MM.1S (cell line): ENCODE measurements at regions not wholly inside any gene's neighbourhood (a gene's known extent, or its start where the extent isn't known, plus 50 kb on each side); places are given as distances from the start of the nearest gene placed in this dataset.

Source experiments
- DNase-seq: peaks from one replicate; pipeline ENCODE4 v3.0.0-alpha.2; 2015
- H2AFZ ChIP-seq: fragments of 300-600 bp; sonication (generic); 2 replicates; pipeline ENCODE4 v1.6.0; 2016; ENCODE audit warnings: antibody characterized with exemption, low read length
- H3F3A ChIP-seq: fragments of 300-600 bp; sonication (generic); 2 replicates; pipeline ENCODE4 v1.6.1; 2016; ENCODE audit warnings: mild to moderate bottlenecking, antibody characterized with exemption, low read length, moderate library complexity, mixed read lengths; ENCODE audit not compliant: insufficient read depth
- H3K27ac ChIP-seq: fragments of 300-600 bp; sonication (generic); 2 replicates; pipeline ENCODE4 v1.5.1; 2016; ENCODE audit warnings: mild to moderate bottlenecking, low read length
- H3K27me3 ChIP-seq: fragments of 300-600 bp; sonication (generic); replicated peaks from 2 replicates; pipeline ENCODE4 v1.6.0; 2016; ENCODE audit warnings: low read length; ENCODE audit not compliant: insufficient read depth
- H3K36me3 ChIP-seq: fragments of 300-600 bp; sonication (generic); replicated peaks from 2 replicates; pipeline ENCODE4 v1.6.1; 2016; ENCODE audit warnings: mild to moderate bottlenecking, low read length, mixed read lengths; ENCODE audit not compliant: insufficient read depth
- H3K4me1 ChIP-seq: fragments of 300-600 bp; sonication (generic); 2 replicates; pipeline ENCODE4 v1.6.1; 2016; ENCODE audit warnings: low read length, mixed read lengths
- H3K4me2 ChIP-seq: fragments of 300-600 bp; sonication (generic); 2 replicates; pipeline ENCODE4 v1.6.0; 2016; ENCODE audit warnings: low read depth, low read length
- H3K4me3 ChIP-seq: fragments of 300-600 bp; sonication (generic); 2 replicates; pipeline ENCODE4 v1.5.1; 2016; ENCODE audit warnings: low read length, mixed read lengths
- H3K79me2 ChIP-seq: fragments of 300-600 bp; sonication (generic); 2 replicates; pipeline ENCODE4 v1.6.1; 2016; ENCODE audit warnings: mixed run types, low read length, mixed read lengths
- H3K9ac ChIP-seq: fragments of 300-600 bp; sonication (generic); 2 replicates; pipeline ENCODE4 v1.6.1; 2016; ENCODE audit warnings: low read length, mixed read lengths
- H3K9me2 ChIP-seq: fragments of 300-600 bp; sonication (generic); replicated peaks from 2 replicates; pipeline ENCODE4 v1.6.1; 2016; ENCODE audit warnings: mild to moderate bottlenecking, low read length, mixed read lengths; ENCODE audit not compliant: insufficient read depth
- H3K9me3 ChIP-seq: fragments of 300-600 bp; sonication (generic); replicated peaks from 2 replicates; pipeline ENCODE4 v1.6.1; 2016; ENCODE audit warnings: mild to moderate bottlenecking, low read length, mixed read lengths; ENCODE audit not compliant: insufficient read depth
- H4K20me1 ChIP-seq: fragments of 300-600 bp; sonication (generic); 2 replicates; pipeline ENCODE4 v1.6.1; 2016; ENCODE audit warnings: mild to moderate bottlenecking, low read length, moderate library complexity, mixed read lengths; ENCODE audit not compliant: insufficient read depth
- EZH2 ChIP-seq: fragments of 300-600 bp; sonication (generic); optimal IDR thresholded peaks from 2 replicates; pipeline ENCODE3; 2017; ENCODE audit warnings: low read depth, mild to moderate bottlenecking, antibody characterized with exemption, low read length, mixed read lengths
- EZH2phosphoT487 ChIP-seq: fragments of 300-600 bp; sonication (generic); IDR thresholded peaks from 2 replicates; pipeline ENCODE4 v1.6.1; 2018; ENCODE audit warnings: antibody characterized with exemption, low read length
- TF ChIP-seq, protein P1 (sequence below): fragments of 300-600 bp; sonication (generic); IDR thresholded peaks from 2 replicates; pipeline ENCODE4 v1.5.1; 2016; ENCODE audit warnings: antibody characterized with exemption, low read length, mixed read lengths

DNA sequence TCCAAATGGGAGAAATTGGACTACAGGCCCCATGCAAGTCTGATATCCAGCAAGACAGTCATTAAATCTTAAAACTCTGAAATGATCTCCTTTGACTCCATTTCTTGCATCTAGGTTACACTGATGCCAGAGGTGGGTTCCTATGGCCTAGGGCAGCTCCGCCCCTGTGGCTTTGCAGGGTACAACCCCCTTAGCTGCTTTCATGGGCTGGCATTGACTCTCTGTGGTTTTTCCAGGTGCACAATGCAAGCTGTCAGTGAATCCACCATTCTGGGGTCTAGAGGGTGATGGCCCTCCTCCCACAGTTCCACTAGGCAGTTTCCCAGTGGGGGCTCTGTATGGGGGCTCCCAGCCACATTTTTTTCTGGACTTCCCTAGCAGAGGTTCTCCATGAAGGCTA lies 228.5 kb upstream of the ADAMTS3 start:
- Histone ChIP-seq H3K27ac (no peak overlapping the region), H2AFZ (no peak overlapping the region), H3K4me3 (no peak overlapping the region), H3K9ac (no peak overlapping the region), H3K36me3 (no peaks in the 10 kb centered on the region), H3K9me2 (no peaks in the 10 kb centered on the region), H3K79me2 (no peaks in the 10 kb centered on the region), H3K4me1 (no peaks in the 10 kb centered on the region), H3K27me3 (no peaks in the 10 kb centered on the region), H3F3A (no peaks in the 10 kb centered on the region), H3K9me3 (no peaks in the 10 kb centered on the region), H3K4me2 (no peak overlapping the region), H4K20me1 (no peaks in the 10 kb centered on the region)
- DNase-seq: no peak
- TF ChIP-seq EZH2: no peak
- TF ChIP-seq EZH2phosphoT487: no peak
- TF ChIP-seq, protein P1, sequence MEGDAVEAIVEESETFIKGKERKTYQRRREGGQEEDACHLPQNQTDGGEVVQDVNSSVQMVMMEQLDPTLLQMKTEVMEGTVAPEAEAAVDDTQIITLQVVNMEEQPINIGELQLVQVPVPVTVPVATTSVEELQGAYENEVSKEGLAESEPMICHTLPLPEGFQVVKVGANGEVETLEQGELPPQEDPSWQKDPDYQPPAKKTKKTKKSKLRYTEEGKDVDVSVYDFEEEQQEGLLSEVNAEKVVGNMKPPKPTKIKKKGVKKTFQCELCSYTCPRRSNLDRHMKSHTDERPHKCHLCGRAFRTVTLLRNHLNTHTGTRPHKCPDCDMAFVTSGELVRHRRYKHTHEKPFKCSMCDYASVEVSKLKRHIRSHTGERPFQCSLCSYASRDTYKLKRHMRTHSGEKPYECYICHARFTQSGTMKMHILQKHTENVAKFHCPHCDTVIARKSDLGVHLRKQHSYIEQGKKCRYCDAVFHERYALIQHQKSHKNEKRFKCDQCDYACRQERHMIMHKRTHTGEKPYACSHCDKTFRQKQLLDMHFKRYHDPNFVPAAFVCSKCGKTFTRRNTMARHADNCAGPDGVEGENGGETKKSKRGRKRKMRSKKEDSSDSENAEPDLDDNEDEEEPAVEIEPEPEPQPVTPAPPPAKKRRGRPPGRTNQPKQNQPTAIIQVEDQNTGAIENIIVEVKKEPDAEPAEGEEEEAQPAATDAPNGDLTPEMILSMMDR: no peak

DNA sequence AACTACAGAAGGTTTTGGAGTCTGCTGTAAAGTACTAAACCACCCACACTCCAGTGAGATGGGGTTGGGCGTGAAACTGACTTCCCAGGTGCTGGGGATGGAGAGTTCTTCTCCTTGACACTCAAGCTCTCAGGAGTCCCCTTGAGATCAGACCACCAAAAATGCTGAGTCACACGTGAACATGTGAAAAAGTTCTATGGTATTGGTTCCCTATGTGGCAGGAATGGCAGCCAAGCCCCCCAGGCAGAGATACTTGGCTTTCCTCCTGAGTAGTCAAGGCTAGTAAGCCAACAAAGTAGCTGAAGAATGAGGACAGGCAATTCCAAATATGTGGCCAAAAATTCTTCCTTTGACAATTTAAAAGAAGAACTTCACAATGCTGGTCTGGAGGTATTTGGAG lies 222.0 kb upstream of the ADAMTS3 start:
- Histone ChIP-seq H3K9me3 (no peaks in the 10 kb centered on the region), H3K27ac (no peak overlapping the region), H3K4me1 (no peaks in the 10 kb centered on the region), H4K20me1 (no peaks in the 10 kb centered on the region), H3F3A (no peaks in the 10 kb centered on the region), H3K4me3 (no peak overlapping the region), H3K36me3 (no peaks in the 10 kb centered on the region), H3K27me3 (no peaks in the 10 kb centered on the region), H3K9me2 (no peaks in the 10 kb centered on the region), H3K4me2 (no peak overlapping the region), H3K79me2 (no peaks in the 10 kb centered on the region), H2AFZ (no peak overlapping the region), H3K9ac (no peak overlapping the region)
- TF ChIP-seq EZH2: no peak
- TF ChIP-seq, protein P1: no peak
- TF ChIP-seq EZH2phosphoT487: no peak
- DNase-seq: no peak

DNA sequence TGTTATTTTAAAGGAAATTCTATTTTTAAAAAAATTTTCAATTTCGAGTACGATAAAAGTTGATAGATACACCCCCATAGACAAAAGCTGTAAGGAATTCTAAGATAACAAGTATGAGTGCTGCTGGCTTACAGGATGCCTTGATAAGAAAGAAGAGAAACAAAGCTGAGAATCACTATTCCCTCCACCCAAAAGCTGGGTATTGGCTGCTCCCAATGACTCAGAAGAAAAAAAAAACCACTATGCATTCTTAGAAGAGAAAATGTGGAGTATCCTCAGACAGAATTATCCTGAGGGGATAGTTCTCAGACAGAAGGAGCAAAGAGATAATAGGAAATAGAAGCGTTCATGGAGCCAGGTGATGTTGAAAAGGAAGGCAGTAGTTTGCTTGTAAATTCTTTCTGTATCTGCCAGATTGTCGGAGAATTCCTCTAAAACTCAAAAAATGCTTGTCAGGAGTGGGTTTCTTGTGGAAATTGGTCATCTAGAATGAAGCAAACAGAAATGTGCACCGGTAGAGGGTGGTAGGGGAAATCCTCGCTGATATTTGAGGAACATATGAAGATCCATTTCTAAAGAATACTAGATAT lies 217.5 kb upstream of the ADAMTS3 start:
- no peaks in the 10 kb centered on the region for H3K27me3 ChIP-seq
- H4K20me1 ChIP-seq: no peaks in the 10 kb centered on the region
- no peaks in the 10 kb centered on the region for H3K79me2 ChIP-seq
- H2AFZ ChIP-seq: no peak overlapping the region
- no peaks in the 10 kb centered on the region for H3K9me2 ChIP-seq
- H3K27ac ChIP-seq: no peak overlapping the region
- H3K4me2 ChIP-seq: no peak overlapping the region
- no peak for DNase-seq
- no peak overlapping the region for H3K4me3 ChIP-seq
- H3K9ac ChIP-seq: no peak overlapping the region
- TF ChIP-seq EZH2 (no peak), EZH2phosphoT487 (no peak)
- TF ChIP-seq, protein P1: no peak
- no peaks in the 10 kb centered on the region for H3K9me3 ChIP-seq
- no peaks in the 10 kb centered on the region for H3K36me3 ChIP-seq
- no peaks in the 10 kb centered on the region for H3F3A ChIP-seq
- H3K4me1 ChIP-seq: no peaks in the 10 kb centered on the region
